Activated naive CD4-positive, alpha-beta T cell treated with anti-CD3 and anti-CD28 coated beads, Interleukin-2, amount 10 ng/mL, durations not matched to agents 7 days and 5 days (primary cell): ENCODE measurements at regions not wholly inside any gene's neighbourhood (a gene's known extent, or its start where the extent isn't known, plus 50 kb on each side); places are given as distances from the start of the nearest gene placed in this dataset.
"Not testable (repeated sequence)": the region's sequence is repeated elsewhere in the genome, so short reads cannot be mapped to it uniquely, and the experiment has no call there.

ENCODE experiments used
- CTCF ChIA-PET: fragments of 350-600 bp; sonication (Branson Sonifier 250); formaldehyde crosslinking; loops from one replicate; lab custom pipeline; 2021; ENCODE audit warnings: antibody characterized with exemption; lab: Charles Lee
- DNase-seq: peaks from one replicate; pipeline ENCODE4 v3.0.0-alpha.2; 2020
- H3K27ac Mint-ChIP-seq: one replicate; pipeline ENCODE4 v1.8.0; 2021; ENCODE audit warnings: mild to moderate bottlenecking, moderate library complexity, mixed read lengths
- H3K27me3 Mint-ChIP-seq: one replicate; pipeline ENCODE4 v1.8.0; 2021; ENCODE audit warnings: mild to moderate bottlenecking, mixed read lengths
- H3K36me3 Mint-ChIP-seq: one replicate; pipeline ENCODE4 v1.8.0; 2021; ENCODE audit warnings: mixed read lengths
- H3K4me1 Mint-ChIP-seq: one replicate; pipeline ENCODE4 v1.8.0; 2021; ENCODE audit warnings: mixed read lengths
- H3K4me3 Mint-ChIP-seq: one replicate; pipeline ENCODE4 v1.8.0; 2021; ENCODE audit warnings: mild to moderate bottlenecking, moderate library complexity, mixed read lengths
- H3K9me3 Mint-ChIP-seq: one replicate; pipeline ENCODE4 v1.8.0; 2021; ENCODE audit warnings: mixed read lengths

DNA sequence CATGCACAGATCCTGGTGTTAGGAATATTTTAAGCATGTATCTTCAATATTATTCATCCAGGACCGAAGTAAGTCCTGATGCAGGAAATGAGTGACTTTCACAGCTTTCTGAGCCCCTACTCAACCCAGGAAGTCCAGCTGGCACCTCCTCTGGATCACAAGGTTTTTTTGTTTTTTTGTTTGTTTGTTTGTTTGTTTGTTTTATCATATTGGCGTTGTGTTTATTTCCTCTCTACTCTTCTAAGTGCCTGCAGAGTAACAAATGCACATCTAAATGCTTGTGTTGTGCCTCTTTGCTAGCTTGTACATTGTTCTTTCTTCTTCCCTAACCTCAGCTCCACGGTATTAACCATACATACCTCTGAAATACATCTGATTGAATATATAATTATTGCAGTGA, 594.3 kb upstream of the ADGRB3 start:
- DNase-seq: no peak
- no peaks in the 10 kb centered on the region for H3K4me1 Mint-ChIP-seq
- no peaks in the 10 kb centered on the region for H3K36me3 Mint-ChIP-seq
- no peaks in the 10 kb centered on the region for H3K27me3 Mint-ChIP-seq
- H3K4me3 Mint-ChIP-seq: no peak overlapping the region
- H3K27ac Mint-ChIP-seq: no peak overlapping the region
- CTCF ChIA-PET: no interaction called here
- H3K9me3 Mint-ChIP-seq: peaks cover 7% of the 10 kb centered on the region

DNA sequence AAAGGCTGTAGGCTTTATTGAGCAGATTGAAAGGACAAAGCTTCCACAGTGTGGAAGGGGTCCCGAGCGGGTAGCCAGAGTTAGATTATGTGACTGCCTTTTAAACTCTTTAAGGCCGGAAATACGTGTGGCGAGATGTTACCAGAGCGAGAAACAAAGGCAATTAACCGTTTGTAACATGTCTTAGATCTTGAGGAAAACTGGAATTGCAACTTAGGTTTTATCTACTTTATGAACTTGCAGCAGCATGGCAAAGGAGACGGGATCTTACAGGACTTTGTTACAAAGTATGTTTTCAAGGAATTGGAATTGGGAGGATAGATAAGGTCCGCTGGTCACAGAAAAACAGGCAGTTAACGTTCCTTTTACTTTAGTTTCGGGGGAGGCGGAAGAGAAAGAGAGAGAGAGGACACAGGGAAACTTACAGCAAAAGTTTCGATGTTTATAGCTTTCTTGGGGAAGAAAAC, 594.7 kb upstream of the ADGRB3 start:
- CTCF ChIA-PET: no interaction called here
- no peak for DNase-seq
- no peak overlapping the region for H3K27ac Mint-ChIP-seq
- no peak overlapping the region for H3K4me3 Mint-ChIP-seq
- no peaks in the 10 kb centered on the region for H3K36me3 Mint-ChIP-seq
- H3K4me1 Mint-ChIP-seq: no peaks in the 10 kb centered on the region
- peaks cover 7% of the 10 kb centered on the region for H3K9me3 Mint-ChIP-seq
- H3K27me3 Mint-ChIP-seq: no peaks in the 10 kb centered on the region

DNA sequence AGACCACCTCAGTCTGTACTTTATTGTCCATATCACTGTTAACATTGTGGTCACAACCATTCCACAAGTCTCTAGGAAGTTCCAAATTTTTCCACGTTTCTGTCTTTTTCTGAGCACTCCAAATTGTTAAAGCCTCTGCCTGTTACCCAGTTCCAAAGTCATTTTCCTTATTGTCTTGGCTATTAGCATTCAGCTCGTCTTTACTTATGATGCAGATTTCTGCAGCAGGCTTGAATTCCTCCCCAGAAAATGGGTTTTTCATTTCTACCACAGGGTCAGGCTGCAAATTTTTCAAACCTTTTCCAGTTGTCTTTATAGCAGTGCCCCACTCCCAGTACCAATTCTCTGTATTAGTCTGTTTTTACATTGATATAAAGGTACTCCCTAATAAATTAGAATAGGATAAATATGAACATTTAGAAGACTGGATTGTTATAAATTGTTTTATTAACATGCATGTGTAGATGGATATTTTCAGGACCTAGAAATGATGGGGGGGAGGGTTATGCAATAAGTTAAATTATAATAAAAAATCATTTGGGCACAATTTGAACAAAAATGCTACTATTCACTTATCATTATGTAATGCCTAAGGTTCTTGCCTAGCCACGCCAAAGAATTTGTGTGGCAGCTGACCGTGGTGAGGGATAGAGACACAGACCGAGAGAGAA, 595.3 kb upstream of the ADGRB3 start:
- Mint-ChIP-seq H3K27ac (no peak overlapping the region), H3K4me1 (no peaks in the 10 kb centered on the region), H3K4me3 (no peak overlapping the region), H3K9me3 (peaks cover 7% of the 10 kb centered on the region), H3K36me3 (no peaks in the 10 kb centered on the region), H3K27me3 (no peaks in the 10 kb centered on the region)
- no peak for DNase-seq
- CTCF ChIA-PET: no interaction called here

- no peak overlapping the region for H3K4me3 Mint-ChIP-seq
- CTCF ChIA-PET: no interaction called here
- DNase-seq: no peak
- H3K27ac Mint-ChIP-seq: no peak overlapping the region
- H3K4me1 Mint-ChIP-seq: no peaks in the 10 kb centered on the region
- no peaks in the 10 kb centered on the region for H3K36me3 Mint-ChIP-seq
- peaks cover 7% of the 10 kb centered on the region for H3K9me3 Mint-ChIP-seq
- no peaks in the 10 kb centered on the region for H3K27me3 Mint-ChIP-seq
These were observed 596.2 kb upstream of the ADGRB3 start for GRCh38 chr6:68038815-68039408.

- Mint-ChIP-seq H3K27me3 (no peaks in the 10 kb centered on the region), H3K27ac (no peak overlapping the region), H3K4me3 (no peak overlapping the region), H3K4me1 (no peaks in the 10 kb centered on the region), H3K9me3 (peaks cover 7% of the 10 kb centered on the region), H3K36me3 (no peaks in the 10 kb centered on the region)
- CTCF ChIA-PET: no interaction called here
- DNase-seq: no peak
These were observed 602.9 kb upstream of the ADGRB3 start for GRCh38 chr6:68032217-68032616.

DNA sequence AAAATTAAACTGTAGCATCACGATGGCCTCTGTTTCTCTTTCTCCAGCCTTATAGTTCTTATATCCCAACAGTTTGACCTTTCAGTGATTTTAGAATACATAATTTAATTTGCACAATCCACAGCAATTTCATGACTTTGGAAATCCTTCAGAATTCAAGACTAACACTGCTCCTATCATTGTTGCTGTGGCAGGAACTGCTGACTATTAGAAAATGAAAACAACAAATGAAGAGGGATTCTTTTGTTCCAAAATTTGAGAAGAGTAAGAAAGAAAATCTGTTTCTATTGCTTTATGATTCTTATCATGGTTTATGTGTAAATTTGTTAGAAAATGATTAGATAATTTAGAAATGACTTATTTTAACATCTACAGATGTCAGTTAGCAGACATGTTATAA, 604.0 kb upstream of the ADGRB3 start:
- CTCF ChIA-PET: no interaction called here
- no peak overlapping the region for H3K27ac Mint-ChIP-seq
- no peaks in the 10 kb centered on the region for H3K36me3 Mint-ChIP-seq
- H3K4me3 Mint-ChIP-seq: no peak overlapping the region
- peaks cover 5% of the 10 kb centered on the region for H3K9me3 Mint-ChIP-seq
- H3K27me3 Mint-ChIP-seq: no peaks in the 10 kb centered on the region
- H3K4me1 Mint-ChIP-seq: no peaks in the 10 kb centered on the region
- no peak for DNase-seq

DNA sequence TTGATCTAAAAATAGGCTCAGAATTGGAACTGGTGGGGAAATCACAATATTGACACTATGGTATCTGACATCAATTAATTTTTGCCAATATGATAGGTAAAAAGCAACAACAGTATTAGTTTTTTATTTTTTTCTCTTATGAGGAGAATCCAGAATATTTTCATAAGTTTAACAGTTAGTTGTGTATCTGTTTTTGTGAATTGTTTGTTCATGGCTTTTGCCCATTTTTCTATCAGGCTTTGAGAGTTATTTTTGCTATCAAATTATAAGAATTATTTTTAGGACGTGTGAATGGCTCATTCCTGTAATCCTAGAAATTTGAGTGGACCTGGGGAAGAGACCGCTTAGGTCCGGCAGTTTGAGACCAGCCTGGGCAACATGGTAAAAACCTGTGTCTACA, 608.6 kb upstream of the ADGRB3 start:
- DNase-seq: no peak
- H3K9me3 Mint-ChIP-seq: peaks cover 16% of the 10 kb centered on the region
- no peaks in the 10 kb centered on the region for H3K36me3 Mint-ChIP-seq
- H3K27ac Mint-ChIP-seq: no peak overlapping the region
- H3K4me3 Mint-ChIP-seq: no peak overlapping the region
- no peaks in the 10 kb centered on the region for H3K27me3 Mint-ChIP-seq
- no peaks in the 10 kb centered on the region for H3K4me1 Mint-ChIP-seq
- CTCF ChIA-PET: no interaction called here

DNA sequence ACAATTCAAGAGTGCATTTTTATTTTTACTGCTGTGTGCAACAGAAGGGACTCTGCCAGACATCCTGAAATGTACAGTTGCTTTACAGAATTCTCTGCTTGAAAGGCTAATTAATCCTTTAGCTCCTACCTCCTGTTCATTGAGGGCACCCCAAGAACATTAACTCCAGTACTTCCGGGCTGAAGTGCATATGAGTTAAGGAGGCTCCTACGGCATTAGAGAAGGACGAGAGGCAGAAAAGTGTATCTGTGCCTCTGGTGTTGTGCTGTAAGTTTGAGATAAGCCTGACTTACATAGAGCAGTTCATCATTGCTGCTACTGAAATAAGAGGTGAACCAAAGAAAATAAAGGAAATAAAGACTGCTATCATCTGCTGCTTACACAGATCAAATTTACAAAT, 609.3 kb upstream of the ADGRB3 start:
- Mint-ChIP-seq H3K36me3 (no peaks in the 10 kb centered on the region), H3K27me3 (no peaks in the 10 kb centered on the region), H3K4me1 (no peaks in the 10 kb centered on the region), H3K9me3 (peaks cover 19% of the 10 kb centered on the region), H3K4me3 (no peak overlapping the region), H3K27ac (no peak overlapping the region)
- no peak for DNase-seq
- CTCF ChIA-PET: no interaction called here

- H3K27me3 Mint-ChIP-seq: no peaks in the 10 kb centered on the region
- H3K27ac Mint-ChIP-seq: no peak overlapping the region
- H3K4me3 Mint-ChIP-seq: no peak overlapping the region
- H3K4me1 Mint-ChIP-seq: no peaks in the 10 kb centered on the region
- CTCF ChIA-PET: no interaction called here
- H3K9me3 Mint-ChIP-seq: peaks cover 22% of the 10 kb centered on the region
- H3K36me3 Mint-ChIP-seq: no peaks in the 10 kb centered on the region
- no peak for DNase-seq
These were observed 610.4 kb upstream of the ADGRB3 start for GRCh38 chr6:68024570-68025269.

GRCh38 chr6:68022968-68023367, 612.1 kb upstream of the ADGRB3 start:
- H3K4me1 Mint-ChIP-seq, H3K27me3 Mint-ChIP-seq, DNase-seq, H3K27ac Mint-ChIP-seq, CTCF ChIA-PET, H3K4me3 Mint-ChIP-seq, H3K36me3 Mint-ChIP-seq: not testable (repeated sequence)
- peaks cover 18% of the 10 kb centered on the region for H3K9me3 Mint-ChIP-seq

- CTCF ChIA-PET: no interaction called here
- H3K9me3 Mint-ChIP-seq: peaks cover 7% of the 10 kb centered on the region
- no peaks in the 10 kb centered on the region for H3K27me3 Mint-ChIP-seq
- H3K36me3 Mint-ChIP-seq: no peaks in the 10 kb centered on the region
- no peak overlapping the region for H3K4me3 Mint-ChIP-seq
- DNase-seq: no peak
- H3K27ac Mint-ChIP-seq: no peak overlapping the region
- no peaks in the 10 kb centered on the region for H3K4me1 Mint-ChIP-seq
These were observed 621.1 kb upstream of the ADGRB3 start for GRCh38 chr6:68013780-68014515.

- H3K4me1 Mint-ChIP-seq: no peaks in the 10 kb centered on the region
- H3K9me3 Mint-ChIP-seq: peaks cover 12% of the 10 kb centered on the region
- no peak overlapping the region for H3K4me3 Mint-ChIP-seq
- CTCF ChIA-PET: no interaction called here
- no peaks in the 10 kb centered on the region for H3K27me3 Mint-ChIP-seq
- H3K27ac Mint-ChIP-seq: no peak overlapping the region
- no peak for DNase-seq
- H3K36me3 Mint-ChIP-seq: no peaks in the 10 kb centered on the region
These were observed 622.3 kb upstream of the ADGRB3 start for GRCh38 chr6:68012822-68013221.

DNA sequence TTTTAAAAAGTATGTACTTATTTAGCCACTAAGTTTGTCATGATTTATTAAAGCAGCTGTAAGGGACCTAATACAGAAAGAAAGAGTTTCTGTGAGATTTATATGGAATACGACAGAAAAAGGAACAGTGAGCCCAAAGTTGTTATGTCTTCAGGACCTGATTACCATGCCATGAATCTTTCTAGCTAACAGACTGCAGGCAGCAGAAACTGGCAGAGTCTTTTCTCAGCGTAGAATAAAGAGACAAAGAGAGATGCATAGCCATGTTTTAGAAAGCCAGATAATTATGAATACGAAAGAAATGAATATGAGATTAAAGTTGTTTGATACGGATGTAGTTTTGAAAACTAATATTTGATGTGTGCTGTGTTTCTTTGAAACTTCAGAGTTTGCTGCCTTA, 624.1 kb upstream of the ADGRB3 start:
- peaks cover 12% of the 10 kb centered on the region for H3K9me3 Mint-ChIP-seq
- no peaks in the 10 kb centered on the region for H3K27me3 Mint-ChIP-seq
- DNase-seq: no peak
- H3K36me3 Mint-ChIP-seq: no peaks in the 10 kb centered on the region
- no peak overlapping the region for H3K27ac Mint-ChIP-seq
- no peak overlapping the region for H3K4me3 Mint-ChIP-seq
- CTCF ChIA-PET: no interaction called here
- H3K4me1 Mint-ChIP-seq: no peaks in the 10 kb centered on the region

- Mint-ChIP-seq H3K4me3 (no peak overlapping the region), H3K9me3 (peaks cover 12% of the 10 kb centered on the region), H3K36me3 (no peaks in the 10 kb centered on the region), H3K27me3 (no peaks in the 10 kb centered on the region), H3K27ac (no peak overlapping the region), H3K4me1 (no peaks in the 10 kb centered on the region)
- DNase-seq: no peak
- CTCF ChIA-PET: no interaction called here
These were observed 626.6 kb upstream of the ADGRB3 start for GRCh38 chr6:68008445-68008844.
